LHCN-M2 (cell line): ENCODE measurements at regions not wholly inside any gene's neighbourhood (a gene's known extent, or its start where the extent isn't known, plus 50 kb on each side); places are given as distances from the start of the nearest gene placed in this dataset.

Experiments used
- DNase-seq: peaks from one replicate; pipeline ENCODE4 v3.0.0-alpha.2; 2012; ENCODE audit warnings: low read depth

GRCh38 chr9:20199111-20199510 is 410.3 kb upstream of the SLC24A2 start:
- no peak for DNase-seq

GRCh38 chr9:20197976-20198685 is 409.3 kb upstream of the SLC24A2 start:
- DNase-seq: peak; percentile 74

DNA sequence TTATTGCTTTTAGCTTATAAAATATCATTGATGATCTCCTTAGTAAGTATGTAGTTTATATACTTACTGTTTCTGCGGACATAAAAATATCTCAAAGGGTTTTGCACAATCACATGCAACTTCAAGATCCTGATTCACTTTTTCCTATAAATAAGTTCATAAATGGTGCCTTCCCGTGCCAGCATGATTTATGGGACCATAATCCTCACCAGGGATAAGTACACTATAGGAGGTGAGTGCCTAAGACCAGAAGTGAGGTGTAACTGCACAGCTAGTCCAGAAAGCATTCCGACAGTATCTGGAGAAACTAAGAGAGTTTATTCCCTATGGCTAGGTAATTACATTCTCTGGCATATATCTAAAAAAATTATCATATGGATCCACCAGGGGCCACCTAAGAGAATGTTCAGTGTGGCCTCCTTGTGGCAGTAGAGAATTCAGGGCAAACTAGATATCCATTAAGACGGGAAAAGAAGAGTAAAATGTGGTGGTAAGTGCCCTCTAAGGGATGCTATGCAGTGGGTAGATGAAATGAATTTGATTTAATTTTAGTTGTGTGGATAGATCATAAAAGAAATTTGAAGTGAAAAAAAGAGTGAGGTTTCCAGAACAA is 402.5 kb upstream of the SLC24A2 start:
- DNase-seq: no peak

GRCh38 chr9:20189871-20190270 is 401.0 kb upstream of the SLC24A2 start:
- DNase-seq: no peak

DNA sequence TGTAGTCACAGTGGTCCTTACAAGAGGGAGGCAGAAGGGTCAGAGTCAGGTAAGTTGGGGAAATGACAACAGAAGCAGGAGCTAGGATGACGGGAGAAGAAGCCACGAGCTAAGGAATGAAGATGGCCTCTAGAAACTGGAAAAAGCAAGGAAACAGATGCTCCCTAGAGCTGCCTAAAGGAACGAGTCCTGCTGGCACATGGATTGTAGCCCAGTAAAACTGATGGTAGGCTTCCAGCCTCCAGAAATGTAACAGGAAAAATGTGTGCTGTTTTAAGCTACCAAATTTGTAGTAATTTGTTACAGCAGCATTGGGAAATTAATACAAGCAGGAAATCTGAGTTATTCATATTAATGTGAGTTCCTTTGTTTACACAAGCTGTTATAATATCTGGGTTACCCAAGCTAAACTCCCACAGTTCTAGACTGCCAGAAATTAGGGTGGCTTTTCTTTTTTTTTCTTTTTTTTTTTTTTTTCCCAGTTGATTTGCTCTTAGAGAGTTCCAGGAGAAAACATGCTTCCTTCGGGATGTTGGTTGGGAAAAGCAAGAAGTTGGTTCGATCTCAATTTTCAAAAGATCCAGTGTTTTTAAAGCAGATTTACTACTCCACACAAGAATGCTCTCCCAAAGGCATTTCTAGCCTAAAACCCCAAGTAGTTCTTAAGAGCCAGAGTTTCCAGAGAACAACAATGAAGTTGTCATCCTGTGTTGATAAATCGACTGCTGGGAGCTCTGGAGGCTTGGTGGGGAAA is 400.0 kb upstream of the SLC24A2 start:
- no peak for DNase-seq

GRCh38 chr9:20187318-20187717 is 398.5 kb upstream of the SLC24A2 start:
- DNase-seq: no peak

DNA sequence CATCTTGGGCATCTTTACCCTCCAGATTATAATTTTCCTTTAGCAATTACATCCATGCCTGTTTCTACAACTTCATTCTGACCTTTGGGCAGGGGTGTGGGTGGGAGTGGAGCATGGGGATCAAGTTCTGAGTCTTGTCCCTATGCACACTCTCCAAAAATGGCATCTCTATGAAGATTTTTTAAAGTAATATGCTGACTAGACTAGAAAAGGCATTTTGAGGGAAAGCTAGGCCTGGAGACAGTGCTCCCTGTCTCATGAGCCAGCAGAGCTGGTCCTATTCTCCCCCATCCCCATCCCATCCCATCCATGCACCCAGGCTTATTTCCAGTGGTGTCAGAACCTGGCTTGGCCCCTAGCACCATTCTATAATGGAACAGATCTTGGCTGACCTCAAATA is 398.0 kb upstream of the SLC24A2 start:
- no peak for DNase-seq

GRCh38 chr9:20186231-20186630 is 397.4 kb upstream of the SLC24A2 start:
- DNase-seq: no peak

- DNase-seq: no peak
Observed at GRCh38 chr9:20184541-20184940, 395.7 kb upstream of the SLC24A2 start.

- DNase-seq: no peak
Observed at GRCh38 chr9:20178679-20179078, 389.8 kb upstream of the SLC24A2 start.

DNA sequence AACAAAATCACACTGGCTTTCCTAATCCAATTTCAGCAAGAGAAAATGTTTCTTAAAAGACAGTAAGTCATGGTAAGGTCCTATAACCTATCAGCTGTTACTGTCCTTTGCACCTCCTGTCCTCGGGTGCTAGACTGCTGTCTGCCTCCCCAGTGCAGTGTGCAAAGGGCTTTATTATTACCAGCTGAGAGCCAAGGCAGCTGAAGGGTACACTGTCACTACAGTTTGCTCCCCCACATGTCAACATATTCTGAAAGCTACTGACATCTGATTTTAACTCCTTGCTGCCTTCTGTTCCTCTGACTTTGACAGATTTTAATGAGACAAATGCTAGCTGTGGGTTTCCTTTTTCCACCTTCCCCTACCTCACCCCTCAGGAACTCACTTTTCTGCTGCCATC is 389.4 kb upstream of the SLC24A2 start:
- DNase-seq: peak; percentile 57

DNA sequence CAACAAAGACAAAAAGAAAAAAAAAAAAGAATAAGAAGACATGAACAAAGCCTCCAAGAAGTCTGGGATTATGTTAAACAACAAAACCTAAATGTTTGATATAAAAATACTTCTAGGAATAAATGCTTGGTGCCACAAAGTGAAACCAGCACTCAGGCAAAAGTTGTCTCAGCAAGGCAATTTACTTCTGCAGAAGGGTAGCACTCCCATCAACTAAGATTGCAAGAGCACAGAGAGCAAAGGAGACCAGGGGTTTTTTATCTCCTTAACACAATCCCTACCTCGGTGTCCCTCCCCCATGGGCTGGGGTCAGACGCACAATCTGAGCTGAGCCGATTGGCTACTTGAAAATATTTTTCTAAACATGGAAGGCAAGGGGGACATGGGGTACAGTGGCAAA is 381.3 kb upstream of the SLC24A2 start:
- no peak for DNase-seq

DNA sequence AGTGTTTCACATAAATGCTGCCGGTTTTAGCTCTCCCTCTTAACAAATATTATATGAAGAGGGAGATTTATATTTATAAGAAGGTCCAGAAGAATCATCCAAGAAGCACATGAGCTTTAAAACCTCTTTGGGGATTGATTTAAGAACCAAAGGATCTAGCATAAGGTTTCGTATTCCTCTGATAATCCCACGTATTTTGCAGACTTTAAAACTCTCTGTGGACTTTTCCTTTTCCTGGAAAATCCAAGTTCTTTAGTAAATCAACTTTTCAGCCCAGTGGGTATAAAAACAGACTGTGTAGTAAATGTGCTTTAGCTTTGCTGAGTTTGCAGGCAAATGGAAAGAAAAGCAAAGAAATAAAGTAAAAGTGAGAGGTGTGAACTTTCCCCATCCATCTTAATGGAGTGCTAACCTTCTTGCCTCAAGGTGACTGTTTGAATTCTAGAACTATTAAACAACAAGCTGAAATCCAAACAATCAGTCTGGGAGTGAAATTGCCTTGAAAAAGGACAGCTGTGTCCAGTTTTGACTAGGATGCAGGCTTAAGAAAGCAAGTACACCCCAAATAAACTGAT is 363.4 kb upstream of the SLC24A2 start:
- no peak for DNase-seq

DNA sequence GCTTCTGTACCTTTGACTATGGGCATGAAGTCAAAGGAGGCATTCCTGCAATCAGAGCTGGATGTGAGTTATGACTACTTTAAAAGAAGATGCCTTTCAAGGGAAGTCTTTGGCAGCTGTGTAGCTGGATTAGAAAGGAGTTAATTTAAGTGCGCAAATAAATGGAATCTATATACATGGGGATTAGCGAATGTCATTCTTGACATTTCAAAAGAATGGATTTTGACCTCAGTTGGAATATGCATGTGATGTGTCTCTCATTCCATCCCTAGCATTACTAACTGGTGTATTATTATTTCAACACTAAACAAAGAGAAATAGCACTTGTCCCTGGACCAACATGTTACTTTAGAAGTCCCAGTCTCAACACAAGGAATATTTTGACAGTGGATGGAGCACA is 359.6 kb upstream of the SLC24A2 start:
- no peak for DNase-seq

DNA sequence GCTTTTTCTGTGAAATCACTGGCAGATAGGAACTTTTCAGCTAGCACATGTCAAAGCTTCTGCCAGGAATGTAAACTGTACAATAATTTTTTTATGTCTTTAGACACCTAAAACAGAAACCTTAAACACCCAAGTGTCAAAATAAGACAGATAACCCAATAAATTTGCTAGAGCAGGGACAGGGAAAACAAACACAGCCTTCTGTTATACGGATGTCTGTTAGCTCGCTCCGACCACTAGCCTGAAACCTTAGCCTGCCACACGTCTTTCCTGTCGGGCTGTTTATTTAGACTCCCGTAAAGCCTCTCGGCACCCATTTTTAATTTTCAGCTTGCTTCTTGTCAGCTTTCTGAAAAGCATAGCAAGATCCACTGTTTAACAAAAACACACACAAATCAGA is 355.4 kb upstream of the SLC24A2 start:
- DNase-seq: no peak

- DNase-seq: no peak
Observed at GRCh38 chr9:20139763-20140290, 351.0 kb upstream of the SLC24A2 start.

GRCh38 chr9:20138841-20139240 is 350.0 kb upstream of the SLC24A2 start:
- no peak for DNase-seq

GRCh38 chr9:20138116-20138515 is 349.3 kb upstream of the SLC24A2 start:
- DNase-seq: peak; percentile 25

GRCh38 chr9:20137425-20137824 is 348.6 kb upstream of the SLC24A2 start:
- no peak for DNase-seq

DNA sequence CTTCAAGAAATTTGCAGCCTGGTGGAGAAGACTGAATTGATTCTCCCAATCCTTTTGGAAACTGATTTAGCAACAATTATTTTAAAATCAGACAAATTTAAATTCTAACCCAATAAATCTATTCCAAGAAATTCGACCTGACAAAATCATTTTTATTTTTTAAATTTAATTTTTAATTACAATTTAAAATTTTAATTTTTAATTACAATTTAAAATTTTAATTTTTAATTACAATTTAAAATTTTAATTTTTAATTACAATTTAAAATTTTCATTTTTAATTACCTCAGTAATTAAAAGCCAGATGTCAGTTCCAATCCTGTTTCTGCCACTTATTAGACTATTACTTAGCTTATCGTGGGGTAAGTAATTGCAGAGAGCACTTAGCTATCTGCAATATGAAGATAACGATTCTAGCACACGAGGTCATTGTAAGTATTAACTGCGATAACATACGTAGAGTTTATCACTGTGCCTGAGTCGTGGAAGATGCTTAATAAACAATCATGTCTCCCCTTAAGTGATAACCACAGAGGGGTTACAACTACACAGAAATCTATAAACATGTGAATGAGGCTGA is 346.4 kb upstream of the SLC24A2 start:
- DNase-seq: no peak

DNA sequence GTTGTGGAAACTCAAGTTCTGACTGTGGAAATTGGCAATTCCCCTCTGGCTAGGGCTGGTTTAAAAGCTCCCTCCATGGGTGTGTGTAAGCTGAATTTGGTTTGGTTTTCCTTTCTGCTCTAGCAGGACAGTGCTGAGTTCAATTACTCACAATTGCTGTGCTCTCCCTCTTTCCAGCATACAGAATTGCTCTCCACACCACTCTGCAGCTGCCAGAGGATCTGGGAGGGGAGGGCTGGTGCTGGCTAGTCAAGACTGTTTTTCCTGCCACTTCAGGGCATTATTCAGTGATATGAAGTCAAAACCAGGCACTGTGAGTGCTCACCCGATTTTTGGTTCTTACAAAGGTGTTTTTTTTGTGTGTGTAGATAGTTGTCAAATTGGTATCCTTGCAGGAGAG is 336.9 kb upstream of the SLC24A2 start:
- peak; percentile 81 for DNase-seq

GRCh38 chr9:20119566-20119965 is 330.7 kb upstream of the SLC24A2 start:
- DNase-seq: no peak
